ENCODE measurements at regions not wholly inside any gene's neighbourhood (a gene's known extent, or its start where the extent isn't known, plus 50 kb on each side); places are given as distances from the start of the nearest gene placed in this dataset.

- TF ChIP-seq CTCF (IDR thresholded peaks at IDR 0.05; ENCODE audit: low read length) (no peak), EZH2 (IDR thresholded peaks at IDR 0.05; ENCODE audit: borderline replicate concordance, low read length) (no peak)
Observed at GRCh38 chr2:234556848-234557573, 60.1 kb upstream of the ARL4C start.

Data from OCI-LY1 (cell line).